ENCODE measurements at regions not wholly inside any gene's neighbourhood (a gene's known extent, or its start where the extent isn't known, plus 50 kb on each side); places are given as distances from the start of the nearest gene placed in this dataset.

- no peak overlapping the region for H3K4me2 ChIP-seq (ENCODE audit: insufficient read depth, low read length)
- H3K4me3 ChIP-seq (replicated peaks in 1 of 3; ENCODE audit: insufficient read depth in 1 of 3, low read depth in 1 of 3, low read length in 3 of 3), result no peak overlapping the region
- no peak for TF ChIP-seq FOS (IDR thresholded peaks at IDR 0.05; ENCODE audit: borderline replicate concordance, insufficient read depth, low read length)
- TF ChIP-seq POLR2AphosphoS5 (IDR thresholded peaks at IDR 0.05; ENCODE audit: insufficient read depth, low read depth, low read length), result no peak
- no peak for TF ChIP-seq MAX (IDR thresholded peaks at IDR 0.05; ENCODE audit: insufficient read depth, insufficient read length)
- no peak for TF ChIP-seq POLR2A (IDR thresholded peaks at IDR 0.05; ENCODE audit: low read depth, low read length)
- no peak for TF ChIP-seq EZH2 (IDR thresholded peaks at IDR 0.05; ENCODE audit: borderline replicate concordance, low read depth, low read length, severe bottlenecking)
- TF ChIP-seq MYC (IDR thresholded peaks at IDR 0.05; ENCODE audit: low read depth, low read length), result no peak
- TF ChIP-seq JUN (IDR thresholded peaks at IDR 0.05; ENCODE audit: borderline replicate concordance, insufficient read depth, insufficient read length, low read depth), result no peak
- TF ChIP-seq CTCF (IDR thresholded peaks at IDR 0.05; ENCODE audit: extremely low read depth in 1 of 2, insufficient read depth in 1 of 2, low read depth in 1 of 2, low read length in 2 of 2), result no peak
- TF ChIP-seq GATA2 (IDR thresholded peaks at IDR 0.05; ENCODE audit: insufficient read depth, insufficient read length, low read depth, low read length), result no peak
- ChIA-PET POLR2A (no interaction called here), CTCF (no interaction called here)
- H3K79me2 ChIP-seq (ENCODE audit: control insufficient read depth, insufficient read depth, low read length), result no peaks in the 10 kb centered on the region
- H3K36me3 ChIP-seq (ENCODE audit: control insufficient read depth in 2 of 2, extremely low read depth in 1 of 2, insufficient read depth in 2 of 2, low read length in 2 of 2), result no peaks in the 10 kb centered on the region
- H2AFZ ChIP-seq (ENCODE audit: low read depth, low read length), result no peak overlapping the region
- H4K20me1 ChIP-seq (replicated peaks; ENCODE audit: control insufficient read depth, extremely low read depth, insufficient read depth, low read length), result no peaks in the 10 kb centered on the region
- H3K9me3 ChIP-seq (replicated peaks; ENCODE audit: control insufficient read depth, insufficient read depth, low read length), result no peaks in the 10 kb centered on the region
- H3K9me1 ChIP-seq (replicated peaks; ENCODE audit: control insufficient read depth, extremely low read depth, insufficient read depth, low read length), result no peaks in the 10 kb centered on the region
- intact Hi-C loops (cut with micrococcal nuclease) (no loop called here), dilution Hi-C loops (cut with MboI; ENCODE audit: extremely low pct_ligation_motif_present, low sequenced_read_pairs) (no loop called here)
- H3K9ac ChIP-seq (replicated peaks; ENCODE audit: extremely low read depth, insufficient read depth, low read length), result no peak overlapping the region
- peaks cover 5 to 7% of the 10 kb centered on the region in 2 experiments for H3K27me3 ChIP-seq (ENCODE audit: control insufficient read depth in 2 of 2, insufficient read depth in 2 of 2, low read length in 2 of 2)
- DNase-seq (ENCODE audit: low read depth, low spot score), result no peak
- no peak overlapping the region for H3K27ac ChIP-seq (ENCODE audit: insufficient read depth, low read depth, low read length)
- no peak for FAIRE-seq
- H3K4me1 ChIP-seq (ENCODE audit: control insufficient read depth, extremely low read depth, insufficient read depth, low read length), result no peaks in the 10 kb centered on the region
- no TSS peak for BruUV-seq (replicated peaks)
Observed at GRCh38 chr2:120892967-120893667, 157.4 kb downstream of the GLI2 start.
